Fibroblast of lung (primary cell): ENCODE measurements at regions not wholly inside any gene's neighbourhood (a gene's known extent, or its start where the extent isn't known, plus 50 kb on each side); places are given as distances from the start of the nearest gene placed in this dataset.

Experiments used
- CTCF ChIP-seq, 2 donors: IDR thresholded peaks in 1 of 2; conservative IDR thresholded peaks in 1 of 2; 1 replicate in 1 of 2; 2 replicates in 1 of 2; pipeline ENCODE4 v1.5.1; 2011 to 2012; ENCODE audit warnings: low read length in 2 of 2, control low read depth in 1 of 2, inconsistent platforms in 1 of 2, low read depth in 1 of 2, mild to moderate bottlenecking in 1 of 2
- EZH2 ChIP-seq: IDR thresholded peaks from 2 replicates; pipeline ENCODE4 v1.5.1; 2012; ENCODE audit warnings: low read length, control low read depth, mild to moderate bottlenecking; ENCODE audit errors: missing control alignments

GRCh38 chr10:10618139-10618538, 399.5 kb upstream of the CELF2 start:
- no peak for TF ChIP-seq CTCF (conservative IDR thresholded peaks at IDR 0.05 in 1 of 2, IDR thresholded peaks at IDR 0.05 in 1 of 2; ENCODE audit: low read depth in 1 of 2, low read length in 2 of 2)
- no peak for TF ChIP-seq EZH2
